ENCODE measurements at regions not wholly inside any gene's neighbourhood (a gene's known extent, or its start where the extent isn't known, plus 50 kb on each side); places are given as distances from the start of the nearest gene placed in this dataset.

DNA sequence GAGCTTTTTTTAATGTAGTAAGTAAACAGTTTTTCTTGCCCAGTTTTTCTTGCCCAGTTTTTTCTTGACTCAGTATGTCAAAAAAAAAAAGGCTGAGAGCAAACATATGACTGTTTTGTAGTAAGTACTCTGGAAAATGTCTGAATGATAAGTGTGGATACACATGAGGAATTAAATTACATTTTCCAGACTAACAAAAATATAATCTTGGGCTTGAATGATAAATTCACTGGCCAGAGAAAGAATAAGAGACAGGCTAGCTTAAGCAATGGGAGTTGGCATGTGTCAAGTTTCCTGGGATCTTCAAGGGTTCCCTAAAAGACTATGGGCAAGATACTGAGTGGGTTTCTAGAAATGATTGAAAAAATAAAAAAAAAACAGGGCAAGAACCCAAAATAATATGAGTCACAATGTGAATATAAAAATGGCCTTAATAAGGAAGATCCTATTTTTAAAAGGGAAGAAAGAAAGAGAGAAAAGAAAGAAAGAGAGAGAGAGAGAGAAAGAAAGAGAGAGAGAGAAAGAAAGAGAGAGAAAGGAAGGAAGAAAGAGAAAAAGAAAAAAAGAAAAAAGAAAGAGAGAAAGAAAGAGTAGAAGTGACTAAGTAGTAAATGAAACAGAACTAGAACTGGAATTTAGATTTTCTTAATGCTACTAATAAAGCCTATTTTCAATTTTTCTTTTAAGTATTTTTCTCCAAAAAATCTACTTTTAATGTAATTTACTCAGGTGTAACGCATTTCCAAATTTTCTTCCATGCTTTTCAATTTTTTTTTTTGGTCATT lies 60.2 kb downstream of the TFPI2 start:
- DNase-seq: no peak

DNA sequence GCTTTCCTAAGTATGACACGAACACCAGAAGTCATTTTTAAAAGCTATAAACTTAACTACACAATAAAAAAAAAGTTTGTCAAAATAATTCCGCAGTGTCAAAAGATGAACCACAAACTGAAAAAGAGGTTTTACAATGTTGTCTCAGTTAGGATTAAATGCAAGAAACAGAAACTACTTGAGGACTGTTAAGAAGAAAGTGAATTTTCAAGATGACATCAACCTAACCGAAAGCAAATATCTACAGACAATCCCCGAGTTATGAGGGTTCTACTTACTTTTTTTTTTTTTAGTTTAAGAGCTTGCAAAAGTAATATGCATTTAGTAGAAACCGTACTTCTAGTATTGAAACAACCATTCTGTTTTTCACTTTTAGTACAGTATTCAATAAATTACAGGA lies 62.3 kb downstream of the TFPI2 start:
- DNase-seq: no peak

DNA sequence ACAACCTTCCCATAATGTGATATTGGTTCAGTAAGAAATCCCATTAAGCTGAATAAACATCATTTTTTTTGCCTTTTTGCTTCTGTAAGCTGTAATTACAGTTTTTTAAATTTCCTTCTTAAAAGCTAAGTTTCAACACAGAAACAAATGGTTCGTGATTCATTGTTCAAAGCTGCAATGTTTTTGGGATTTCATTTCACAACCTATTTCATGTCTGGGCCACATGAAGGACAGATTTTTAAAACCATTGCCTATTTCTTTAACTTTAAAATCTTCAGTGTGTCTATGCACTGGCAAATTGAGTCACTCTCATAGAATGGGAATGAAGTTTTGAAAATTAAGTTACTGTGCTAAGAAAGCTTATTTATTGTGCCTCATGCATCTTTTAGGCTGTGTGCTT lies 66.9 kb downstream of the TFPI2 start:
- no peak for DNase-seq

DNA sequence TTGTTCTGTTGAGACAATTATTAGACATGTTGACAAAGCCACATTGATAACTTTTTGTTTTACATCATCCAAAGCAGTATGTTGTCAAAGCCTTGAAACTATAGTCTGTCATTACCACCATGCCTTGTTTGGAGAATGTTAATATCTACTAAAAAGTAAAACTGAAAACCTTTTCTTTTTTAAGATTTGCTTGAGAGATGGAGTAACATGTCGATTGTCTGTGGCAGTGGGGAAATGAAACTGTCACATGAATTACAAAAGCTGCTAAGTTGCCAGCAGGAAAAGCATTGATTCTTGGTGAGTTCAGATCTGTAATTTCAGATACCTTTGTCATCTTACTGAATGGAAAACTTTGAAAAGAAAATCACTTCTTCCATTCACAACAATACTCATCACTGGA lies 69.1 kb downstream of the TFPI2 start:
- no peak for DNase-seq

DNA sequence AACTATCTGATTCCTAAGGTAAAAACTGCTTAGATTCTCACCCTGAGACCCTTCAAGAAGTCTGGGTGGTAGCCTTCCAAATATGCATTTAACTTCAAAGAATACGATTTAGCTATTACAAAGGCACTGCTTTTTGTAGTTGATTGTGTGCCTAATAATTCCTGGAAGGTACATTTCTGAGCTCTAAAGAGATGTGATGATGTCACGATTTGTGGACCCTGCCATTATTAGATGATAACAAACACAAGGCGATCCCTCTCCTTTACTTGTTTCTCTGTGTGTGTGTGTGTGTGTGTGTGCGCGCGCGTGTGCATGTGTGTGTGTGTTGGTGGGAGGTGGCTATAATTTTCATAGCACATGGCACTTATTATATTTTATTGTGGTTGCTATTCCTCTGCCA lies 70.9 kb downstream of the TFPI2 start:
- no peak for DNase-seq

DNA sequence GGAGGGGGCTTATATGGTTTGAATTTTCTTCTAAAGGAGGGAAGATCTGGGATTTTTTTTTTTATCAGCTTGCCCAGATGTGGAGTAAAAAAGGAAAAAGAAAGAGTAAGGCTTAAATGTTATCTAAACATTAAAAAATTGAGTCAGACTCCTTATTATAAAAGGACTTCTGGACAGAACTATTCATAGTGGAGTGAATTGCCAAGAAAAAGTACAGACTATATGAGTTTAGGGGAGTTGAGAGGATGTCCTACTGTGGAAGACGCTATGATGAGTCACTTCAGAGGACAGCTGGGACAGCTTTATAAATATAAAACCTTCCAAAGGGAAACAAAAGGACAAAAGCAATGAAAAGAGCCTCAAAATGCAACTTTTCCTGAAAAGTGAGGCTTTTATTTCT lies 73.0 kb downstream of the TFPI2 start:
- no peak for DNase-seq

DNA sequence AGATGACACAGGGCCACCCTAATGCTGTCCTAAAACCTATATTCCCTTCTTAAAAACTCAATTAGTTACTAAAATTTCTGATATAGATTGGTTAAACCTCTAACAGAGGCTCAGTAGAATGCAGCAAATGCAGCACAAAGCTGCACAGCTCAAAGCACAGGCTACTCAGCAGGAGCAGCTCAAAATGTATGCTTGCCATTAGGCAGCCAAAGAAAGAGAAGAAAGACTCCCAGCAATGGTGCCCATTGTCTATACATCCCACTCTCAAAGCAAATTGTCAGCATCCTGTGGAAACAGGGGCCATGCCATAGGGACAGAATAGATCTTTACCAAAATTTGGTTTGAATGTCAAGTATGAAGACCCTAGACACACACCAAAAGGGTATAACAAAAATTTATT lies 73.5 kb downstream of the TFPI2 start:
- DNase-seq: peak; percentile 52

DNA sequence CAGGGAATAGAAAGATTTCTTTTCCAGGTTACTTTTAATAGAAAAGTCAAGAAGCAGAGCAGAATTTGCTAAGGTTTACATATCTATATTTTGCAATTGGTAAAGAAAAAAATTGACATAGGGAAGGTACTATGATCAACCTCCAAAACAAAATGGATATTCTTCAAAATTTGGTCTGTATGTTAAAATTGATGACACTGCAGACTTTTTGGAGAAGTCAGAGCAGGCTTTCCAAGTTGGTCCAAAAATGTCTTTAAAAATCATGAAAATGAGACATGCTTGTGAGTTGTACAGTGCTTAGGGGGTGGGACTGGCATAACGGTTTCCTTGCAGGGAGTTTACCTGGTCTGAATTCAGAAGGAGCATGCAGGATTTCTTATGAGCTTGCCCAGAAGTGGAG lies 77.0 kb downstream of the TFPI2 start:
- no peak for DNase-seq

DNA sequence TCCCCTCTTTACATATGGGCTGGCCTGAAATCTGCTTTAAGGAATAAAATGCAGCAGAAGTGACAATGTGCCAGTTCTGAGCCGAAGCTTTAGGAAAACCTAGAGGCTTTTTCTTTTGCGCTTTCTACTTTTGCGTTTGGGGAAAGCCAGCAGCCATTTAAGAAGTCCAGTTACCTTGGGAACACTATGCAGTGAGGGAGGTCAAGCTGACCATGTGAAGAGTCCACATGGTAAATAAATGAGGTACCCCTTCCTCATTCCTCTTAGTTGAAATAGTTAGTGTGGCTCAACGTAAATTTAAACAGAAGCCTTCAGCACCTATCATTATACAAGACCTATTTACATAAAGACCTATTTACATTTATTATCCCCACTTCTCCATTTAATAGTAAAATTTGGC lies 78.5 kb downstream of the TFPI2 start:
- DNase-seq: no peak

DNA sequence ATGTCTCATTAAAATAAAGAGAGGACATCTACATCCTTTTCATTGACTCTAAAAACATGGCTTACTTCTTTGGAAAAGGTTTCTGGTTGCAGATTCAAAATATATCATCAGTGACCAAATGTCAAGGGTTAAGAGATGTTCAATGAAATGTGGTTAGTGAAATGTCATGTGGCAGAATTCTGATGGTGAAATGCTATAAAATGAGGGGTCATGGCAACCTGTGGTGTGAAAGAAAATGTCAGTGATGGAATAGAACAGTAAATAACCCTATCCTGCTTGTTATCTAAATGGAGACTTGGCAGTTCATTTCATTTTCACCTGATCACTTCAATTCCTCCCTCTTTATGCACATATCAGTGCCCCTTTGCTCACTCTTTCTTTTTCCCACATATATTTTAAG lies 79.4 kb downstream of the TFPI2 start:
- no peak for DNase-seq

DNA sequence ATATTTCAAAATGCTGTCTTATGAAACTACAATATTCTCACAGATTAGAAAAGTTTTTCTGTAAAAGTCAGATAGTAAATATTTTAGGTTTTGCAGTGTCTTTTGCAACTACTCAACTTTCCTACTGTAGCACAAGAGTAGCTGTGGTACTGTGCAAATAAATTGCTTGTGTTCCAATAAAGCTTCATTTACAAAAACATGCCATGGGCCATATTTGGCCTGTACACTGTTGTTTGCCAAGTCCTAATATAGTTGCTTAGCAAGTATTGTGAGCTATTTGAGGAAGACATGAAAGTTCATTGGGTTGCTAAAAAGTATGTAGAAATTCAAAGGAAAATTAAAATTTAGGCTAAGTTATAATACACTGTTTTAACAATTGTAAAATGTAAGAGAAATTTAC lies 80.0 kb downstream of the TFPI2 start:
- DNase-seq: no peak

DNA sequence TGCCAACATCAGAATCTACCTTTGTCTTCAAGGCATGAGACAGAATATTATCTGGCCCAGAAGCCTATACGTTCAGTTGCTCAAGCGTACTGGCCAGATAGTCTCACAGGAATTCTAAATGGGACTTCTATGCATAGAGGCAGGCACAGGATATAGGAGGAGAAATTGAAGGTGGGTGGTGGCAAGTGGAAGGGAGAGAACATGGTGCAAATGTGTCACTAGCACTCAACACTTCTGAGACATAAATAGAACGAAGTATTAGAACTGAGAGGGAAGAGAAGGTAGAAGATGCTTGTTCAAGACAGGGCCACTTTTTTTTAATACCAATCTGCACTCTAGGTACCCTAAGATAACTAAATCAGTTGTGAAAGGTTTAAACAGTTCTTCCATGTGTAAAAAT lies 85.8 kb downstream of the TFPI2 start:
- no peak for DNase-seq

DNA sequence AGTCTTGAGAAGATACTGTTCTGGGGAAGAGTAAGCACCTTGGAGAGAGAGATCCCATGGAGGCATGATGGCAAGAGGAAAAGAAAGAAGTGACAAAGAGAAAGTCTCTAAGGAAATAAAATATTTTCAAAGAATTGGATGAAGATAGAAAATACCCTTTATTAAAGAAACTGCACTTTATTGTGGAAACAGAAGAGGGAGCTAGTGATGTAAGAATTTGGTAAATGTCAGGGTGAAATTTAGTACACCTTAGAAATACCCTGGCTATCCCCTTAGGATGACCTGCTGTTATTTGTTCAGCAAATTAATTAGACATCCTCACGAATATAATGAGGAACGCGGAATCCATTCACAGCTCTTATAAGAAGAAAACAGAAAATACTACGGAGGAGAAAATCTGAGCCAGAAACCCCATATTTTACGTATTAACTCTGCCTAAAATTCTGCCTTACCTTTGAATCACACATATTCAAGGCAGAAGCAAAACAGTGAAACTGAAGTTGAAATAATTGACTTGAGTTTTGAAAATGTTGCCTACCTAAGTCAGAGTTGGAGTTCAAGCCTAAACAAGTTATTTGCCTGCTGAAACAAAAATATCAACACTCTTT lies 90.7 kb downstream of the TFPI2 start:
- DNase-seq: peak; percentile 37

DNA sequence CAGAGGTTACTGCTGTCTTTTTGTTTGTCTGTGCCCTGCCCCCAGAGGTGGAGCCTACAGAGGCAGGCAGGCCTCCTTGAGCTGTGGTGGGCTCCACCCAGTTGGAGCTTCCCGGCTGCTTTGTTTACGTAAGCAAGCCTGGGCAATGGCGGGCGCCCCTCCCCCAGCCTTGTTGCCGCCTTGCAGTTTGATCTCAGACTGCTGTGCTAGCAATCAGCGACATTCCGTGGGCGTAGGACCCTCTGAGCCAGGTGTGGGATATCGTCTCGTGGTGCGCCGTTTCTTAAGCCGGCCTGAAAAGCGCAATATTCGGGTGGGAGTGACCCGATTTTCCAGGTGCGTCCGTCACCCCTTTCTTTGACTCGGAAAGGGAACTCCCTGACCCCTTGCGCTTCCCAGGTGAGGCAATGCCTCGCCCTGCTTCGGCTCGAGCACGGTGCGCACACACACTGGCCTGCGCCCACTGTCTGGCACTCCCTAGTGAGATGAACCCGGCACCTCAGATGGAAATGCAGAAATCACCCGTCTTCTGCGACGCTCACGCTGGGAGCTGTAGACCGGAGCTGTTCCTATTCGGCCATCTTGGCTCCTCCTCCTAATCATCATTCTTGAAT lies 97.4 kb downstream of the TFPI2 start:
- peak; percentile 7 for DNase-seq

DNA sequence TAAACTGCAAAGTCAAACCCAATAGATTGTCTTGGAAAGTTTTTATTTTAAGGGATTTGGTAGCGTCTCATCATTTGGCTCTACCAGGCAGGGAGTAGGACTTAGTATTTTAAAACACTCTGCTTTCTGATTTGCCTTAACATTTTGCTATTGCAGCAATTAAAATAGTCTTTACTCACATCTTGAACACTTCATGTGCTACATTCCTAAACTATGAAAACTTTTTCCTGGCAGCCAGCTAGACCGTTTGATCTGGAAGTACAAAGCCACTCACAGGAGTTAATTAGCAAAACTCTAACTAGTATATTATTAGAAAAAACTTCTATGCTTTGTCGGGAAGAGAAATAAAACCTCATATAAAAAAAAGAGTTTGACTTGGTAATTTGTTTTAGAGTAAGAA lies 111.4 kb downstream of the TFPI2 start:
- no peak for DNase-seq

DNA sequence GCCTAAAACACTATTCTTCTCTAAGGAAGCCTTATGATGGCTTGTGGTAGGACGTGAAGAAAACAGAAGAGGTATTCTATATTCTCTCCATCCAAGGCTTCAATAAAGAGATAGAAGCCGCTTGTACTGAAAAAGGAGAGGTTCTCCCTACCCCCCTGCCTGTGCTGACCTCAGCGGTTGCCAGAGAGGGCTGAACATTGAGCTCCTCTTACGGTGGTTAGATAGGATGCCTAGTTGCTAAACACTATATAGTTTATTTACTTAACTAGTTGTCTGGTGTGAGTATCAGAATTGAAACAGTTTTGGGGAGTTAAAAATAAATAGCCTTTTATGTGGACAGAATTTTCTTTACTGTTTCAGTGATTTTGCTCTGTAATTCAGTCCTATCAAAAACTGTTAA lies 112.2 kb downstream of the TFPI2 start:
- DNase-seq: no peak

DNA sequence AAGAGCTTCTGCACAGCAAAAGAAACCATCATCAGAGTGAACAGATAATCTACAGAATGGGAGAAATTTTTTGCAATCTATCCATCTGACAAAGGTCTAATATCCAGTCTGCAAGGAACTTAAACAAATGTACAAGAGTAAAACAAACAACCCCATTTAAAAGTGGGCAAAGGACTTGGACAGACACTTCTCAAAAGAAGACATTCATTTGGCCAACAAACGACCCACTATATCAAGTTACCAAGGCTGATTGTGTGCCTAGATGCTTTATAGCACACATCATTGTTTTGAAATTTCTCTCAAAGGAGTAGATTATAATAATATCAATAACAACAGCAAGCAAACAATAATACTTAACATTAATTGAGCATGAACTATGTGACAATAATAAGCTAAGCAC lies 117.1 kb downstream of the TFPI2 start:
- no peak for DNase-seq

DNA sequence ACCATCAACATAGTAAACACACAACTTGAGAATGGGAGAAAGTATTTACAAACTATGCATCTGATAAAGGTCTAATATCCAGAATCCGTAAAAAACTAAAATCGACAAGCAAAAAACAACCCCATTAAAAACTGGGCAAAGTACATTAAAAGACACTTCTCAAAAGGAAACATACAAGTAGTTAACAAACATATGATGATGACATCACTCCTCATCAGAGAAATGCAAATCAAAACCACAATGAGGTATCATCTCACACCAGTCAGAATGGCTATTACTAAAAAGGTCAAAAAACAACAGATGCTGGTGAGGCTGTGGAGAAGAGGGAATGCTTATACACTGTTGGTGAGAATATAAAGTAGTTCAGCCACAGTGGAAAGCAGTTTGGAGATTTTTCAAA lies 125.1 kb downstream of the TFPI2 start:
- DNase-seq: no peak

DNA sequence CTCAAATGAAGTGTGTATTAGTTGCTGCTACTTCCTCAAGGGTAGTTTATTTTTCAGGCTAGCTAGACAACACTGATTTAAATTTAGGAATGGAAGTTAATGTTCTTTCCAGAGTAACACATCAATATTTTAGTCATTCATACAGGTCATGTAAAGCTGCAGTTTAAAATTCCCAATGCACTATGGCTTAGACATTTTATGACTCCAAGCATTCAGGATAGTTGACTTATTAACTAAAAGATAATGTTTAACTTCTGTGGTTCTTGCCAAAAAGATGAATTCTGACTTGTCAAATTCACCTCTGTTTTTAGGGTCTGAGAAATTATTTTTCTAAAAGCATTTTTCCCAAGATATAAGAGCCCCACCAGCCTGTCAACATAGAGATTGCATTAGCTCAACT lies 131.9 kb downstream of the TFPI2 start:
- no peak for DNase-seq

DNA sequence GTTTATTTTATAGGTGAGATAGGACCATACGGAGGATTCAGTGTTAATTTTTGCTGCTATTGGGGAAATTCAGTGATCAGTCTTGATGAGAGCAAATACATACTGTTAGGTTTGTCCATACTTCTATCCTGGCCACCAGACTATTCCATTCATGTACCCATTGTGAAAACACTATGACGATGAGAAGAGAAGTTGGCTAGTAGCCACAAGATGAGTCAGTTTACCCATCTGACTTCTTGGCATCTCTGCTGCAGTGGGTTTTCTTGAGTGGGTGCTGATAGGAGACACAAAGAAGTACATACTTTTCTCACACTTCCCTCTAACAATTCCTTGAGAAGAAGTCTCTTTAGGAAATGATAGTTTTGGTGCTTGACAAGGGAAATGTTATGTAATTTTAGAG lies 133.1 kb downstream of the TFPI2 start:
- DNase-seq: no peak

DNA sequence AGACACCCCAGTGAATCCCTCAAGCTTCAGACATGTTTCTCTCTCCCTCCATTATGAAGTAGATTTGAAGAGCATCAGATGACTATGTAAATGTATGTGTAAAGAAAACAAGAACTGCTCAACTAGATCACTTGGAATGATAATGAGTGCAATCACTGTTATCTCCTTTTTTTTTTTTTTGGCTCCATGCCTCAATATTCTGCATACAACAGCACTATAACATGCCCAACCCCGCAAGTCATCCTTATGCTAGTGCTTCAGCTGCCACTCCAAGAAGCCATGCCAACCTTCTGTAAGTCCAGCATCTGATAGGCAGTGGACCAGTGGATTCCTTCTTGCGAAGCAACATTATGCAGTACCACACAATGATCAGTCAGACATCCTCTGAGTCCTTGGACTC lies 133.7 kb downstream of the TFPI2 start:
- DNase-seq: no peak

DNA sequence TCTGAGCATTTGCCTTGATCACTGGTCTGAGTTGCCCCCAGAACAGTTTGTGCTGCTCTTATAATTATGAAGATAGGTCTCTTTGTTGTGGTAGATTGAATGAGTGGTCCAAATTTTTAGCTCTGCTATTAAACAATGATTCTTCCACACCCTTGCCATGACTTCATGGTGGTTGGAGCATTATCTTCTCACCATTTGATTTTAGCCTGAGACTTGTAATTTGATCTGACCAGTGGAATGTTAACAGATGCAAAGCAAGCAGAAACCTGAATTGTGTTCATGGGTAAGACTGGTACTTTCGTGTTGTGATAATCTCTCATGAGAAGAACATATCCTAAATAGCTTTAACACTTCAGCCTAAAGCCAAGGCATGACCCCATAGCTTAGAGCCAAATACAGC lies 139.1 kb downstream of the TFPI2 start:
- no peak for DNase-seq

DNA sequence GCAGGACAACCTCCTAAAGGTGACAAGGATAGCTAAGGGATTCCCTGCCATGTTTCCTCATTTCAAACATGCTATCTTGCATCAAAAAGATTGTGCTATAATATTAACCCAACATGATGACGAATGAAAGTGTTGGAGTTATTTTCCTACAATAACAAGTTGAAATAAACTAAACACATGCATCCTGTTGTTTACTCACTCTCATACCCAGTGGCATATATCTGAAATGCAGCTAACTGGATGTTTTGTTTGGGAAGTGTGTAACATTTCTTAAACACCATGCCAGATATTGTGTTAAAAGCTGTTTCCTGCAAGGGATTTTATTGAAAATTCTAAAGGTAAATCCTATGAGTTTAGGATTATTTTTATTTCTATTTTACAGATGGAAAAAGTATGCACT lies 139.6 kb downstream of the TFPI2 start:
- DNase-seq: no peak

DNA sequence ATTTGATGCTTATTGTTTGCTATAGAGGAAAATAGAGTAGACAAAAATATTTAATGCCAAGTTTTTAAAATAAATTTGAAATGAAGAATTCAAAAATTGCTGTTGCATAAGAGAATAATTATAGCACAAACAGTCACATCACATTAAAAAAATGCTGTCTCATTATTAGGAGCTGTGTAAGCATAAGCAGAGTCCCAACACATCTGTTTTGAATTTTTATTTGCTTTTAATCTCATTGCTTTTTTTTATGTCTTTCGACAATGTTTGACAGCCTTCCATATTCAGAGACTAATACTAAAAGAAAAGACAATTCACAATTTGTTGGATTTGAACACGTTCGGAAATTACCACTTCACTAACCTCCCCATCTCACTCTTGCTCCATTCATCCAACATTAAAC lies 143.5 kb downstream of the TFPI2 start:
- no peak for DNase-seq

DNA sequence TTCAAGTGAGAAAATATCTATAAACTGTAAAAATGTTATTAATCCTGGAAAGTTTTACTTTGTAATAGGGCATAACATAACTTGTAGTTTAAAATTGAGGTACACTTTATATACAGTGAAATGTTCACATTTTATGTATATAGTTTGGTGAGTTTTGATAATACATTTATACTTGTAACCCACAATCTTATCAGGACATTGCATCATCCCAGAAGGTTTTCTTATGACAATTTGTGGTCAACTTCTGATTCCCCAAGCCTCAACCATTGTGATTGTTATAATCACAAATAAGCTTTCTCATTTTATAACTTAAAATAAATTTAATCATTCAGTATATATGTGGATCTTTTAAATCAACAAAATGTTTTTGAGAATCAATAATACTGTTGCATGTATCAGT lies 151.1 kb downstream of the TFPI2 start:
- no peak for DNase-seq

Measured in NCI-H69 (cell line).